Left lung (tissue), 4 donors: ENCODE measurements at regions not wholly inside any gene's neighbourhood (a gene's known extent, or its start where the extent isn't known, plus 50 kb on each side); places are given as distances from the start of the nearest gene placed in this dataset.
"Not testable (repeated sequence)": the region's sequence is repeated elsewhere in the genome, so short reads cannot be mapped to it uniquely, and the experiment has no call there.

ENCODE experiments used
- ATAC-seq: fragments of 200-7000 bp; cut with Tn5 transposase; one replicate; pipeline ENCODE4 v1.9.1; 2020; ENCODE audit warnings: moderate library complexity
- DNase-seq, 4 donors: peaks; one replicate each; pipeline ENCODE4 v3.0.0-alpha.2; 2013 to 2020
- H3K27ac ChIP-seq, 2 donors: fragments of 200-600 bp; sonication (generic) in 1 of 2; one replicate each; pipeline versions ENCODE4 v1.5.0 to v1.8.0; 2020 to 2021
- H3K27me3 ChIP-seq, 2 donors: fragments of 200-600 bp; sonication (generic) in 1 of 2; one replicate each; pipeline versions ENCODE4 v1.5.0 to v1.8.0; 2020 to 2021
- H3K36me3 ChIP-seq, 2 donors: fragments of 200-600 bp; sonication (generic) in 1 of 2; one replicate each; pipeline versions ENCODE4 v1.5.0 to v1.8.0; 2020 to 2021
- H3K4me1 ChIP-seq, 2 donors: fragments of 200-600 bp; one replicate each; pipeline ENCODE4 v1.8.0; 2021
- H3K4me3 ChIP-seq, 2 donors: fragments of 200-600 bp; sonication (generic) in 1 of 2; one replicate each; pipeline versions ENCODE4 v1.5.0 to v1.8.0; 2020 to 2021; ENCODE audit warnings: mild to moderate bottlenecking in 1 of 2
- H3K9me3 ChIP-seq, 2 donors: fragments of 200-600 bp; sonication (generic) in 1 of 2; one replicate each; pipeline versions ENCODE4 v1.5.0 to v1.8.0; 2020 to 2021
- CTCF ChIP-seq, 2 donors: fragments of 200-600 bp; sonication (generic) in 1 of 2; IDR thresholded peaks; one replicate each; pipeline versions ENCODE4 v1.5.0 to v1.8.0; 2021; ENCODE audit warnings: antibody characterized with exemption in 2 of 2
- intact Hi-C, 2 donors: fragments of 100-400 bp; cut with DNase I; formaldehyde crosslinking; loops; one replicate each; pipeline versions ENCODE4 v1.11.2 to v1.14.2; 2022
- donor health status: DM: no; HTN: yes; CAD: no.
- donor health status: DM: no; HTN: no; CAD: no.

DNA sequence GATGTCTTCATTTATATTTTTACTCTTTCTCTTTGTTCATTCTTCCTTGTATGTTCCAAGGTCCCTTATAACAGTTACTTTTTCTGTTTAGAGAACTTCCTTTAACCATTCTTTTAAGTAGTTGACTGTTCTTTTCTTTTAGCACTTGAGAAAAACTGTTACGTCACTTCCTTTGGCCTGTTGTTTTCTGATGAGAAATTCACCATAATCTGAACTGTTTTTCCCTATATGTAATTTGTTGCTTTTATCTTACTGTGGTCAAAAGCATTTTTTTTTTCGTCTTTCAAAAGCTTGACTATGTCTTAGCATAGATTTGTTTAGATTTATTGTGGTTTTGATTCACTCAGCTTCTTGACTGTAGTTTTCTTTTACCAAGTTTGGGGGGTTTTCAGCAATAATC lies 1660.3 kb upstream of the PCDH10 start:
- Histone ChIP-seq H3K4me1 (no peaks in the 10 kb centered on the region), H3K27ac (no peak overlapping the region), H3K9me3 (no peaks in the 10 kb centered on the region), H3K4me3 (no peak overlapping the region), H3K36me3 (no peaks in the 10 kb centered on the region), H3K27me3 (no peaks in the 10 kb centered on the region)
- intact Hi-C loops = no loop called here
- ATAC-seq = no peak
- no peak for TF ChIP-seq CTCF (IDR thresholded peaks at IDR 0.05)
- DNase-seq = no peak

- H3K36me3 ChIP-seq, H3K27me3 ChIP-seq, H3K4me1 ChIP-seq, DNase-seq, H3K27ac ChIP-seq, intact Hi-C loops, H3K9me3 ChIP-seq, H3K4me3 ChIP-seq, ATAC-seq: not testable (repeated sequence)
Observed at GRCh38 chr4:131496211-131496610, 1652.9 kb upstream of the PCDH10 start.

DNA sequence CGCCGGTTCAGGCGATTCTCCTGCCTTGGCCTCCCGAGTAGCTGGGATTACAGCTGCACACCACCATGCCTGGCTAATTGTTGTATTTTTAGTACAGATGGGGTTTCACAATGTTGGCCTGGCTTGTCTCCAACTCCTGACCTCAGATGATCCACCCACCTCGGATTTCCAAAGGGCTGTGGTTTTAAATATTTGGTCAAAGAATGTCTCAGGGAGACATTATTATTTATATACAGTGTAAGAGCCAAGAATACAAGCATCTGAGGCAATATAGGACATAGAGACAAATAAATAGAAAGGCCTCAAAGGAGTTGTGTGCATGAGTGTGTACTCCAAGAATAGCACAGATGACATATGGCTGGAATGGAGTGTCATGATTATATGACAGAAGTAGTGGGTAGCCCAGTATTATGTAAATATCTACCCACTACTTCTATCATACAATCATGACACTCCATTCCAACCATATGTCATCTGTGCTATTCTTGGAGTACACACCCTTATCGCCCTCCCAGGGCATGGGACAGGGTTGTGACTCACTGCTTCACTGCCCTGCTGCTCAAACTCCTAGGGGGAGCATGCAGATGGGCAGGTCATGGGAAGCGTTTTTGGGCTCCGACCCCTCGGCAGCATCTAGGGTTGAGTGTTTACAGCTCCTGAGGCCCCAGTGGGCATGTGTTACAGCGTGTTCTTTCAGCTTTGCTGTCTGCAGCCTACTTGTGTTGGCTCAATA lies 1649.8 kb upstream of the PCDH10 start:
- intact Hi-C loops = no loop called here
- TF ChIP-seq CTCF (IDR thresholded peaks at IDR 0.05) = no peak
- peak in 1 of 4 donors; percentile 31 for DNase-seq
- H3K4me3 ChIP-seq = no peak overlapping the region
- H3K9me3 ChIP-seq = peaks cover 0 to 3% of the 10 kb centered on the region in 2 donors
- H3K36me3 ChIP-seq = no peaks in the 10 kb centered on the region
- no peak overlapping the region for H3K27ac ChIP-seq
- ATAC-seq = no peak
- H3K4me1 ChIP-seq = no peaks in the 10 kb centered on the region
- H3K27me3 ChIP-seq = no peaks in the 10 kb centered on the region

DNA sequence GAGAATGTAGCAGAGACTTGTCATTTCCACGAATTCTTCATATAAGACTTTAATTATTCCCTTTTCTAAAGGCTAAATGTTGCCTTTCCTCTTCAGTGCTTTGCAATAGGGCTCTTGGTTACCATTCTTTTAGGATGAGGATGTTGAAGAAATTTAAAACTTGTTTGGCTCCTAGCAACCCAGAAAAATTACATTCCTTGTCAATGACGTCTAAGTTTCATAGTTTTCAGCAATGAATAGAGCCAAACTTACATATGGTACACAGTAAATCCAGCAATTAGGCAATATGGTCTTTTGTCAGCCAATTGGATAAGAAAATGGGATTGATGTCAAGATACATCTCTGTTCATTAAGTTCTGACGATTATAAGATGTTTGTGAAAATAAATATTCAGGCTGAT lies 1639.6 kb upstream of the PCDH10 start:
- no peak overlapping the region for H3K4me3 ChIP-seq
- H3K36me3 ChIP-seq = no peaks in the 10 kb centered on the region
- no peaks in the 10 kb centered on the region for H3K9me3 ChIP-seq
- intact Hi-C loops = no loop called here
- ATAC-seq (no peak), DNase-seq (no peak)
- no peaks in the 10 kb centered on the region for H3K27me3 ChIP-seq
- no peaks in the 10 kb centered on the region for H3K4me1 ChIP-seq
- no peak overlapping the region for H3K27ac ChIP-seq
- TF ChIP-seq CTCF (IDR thresholded peaks at IDR 0.05) = no peak

DNA sequence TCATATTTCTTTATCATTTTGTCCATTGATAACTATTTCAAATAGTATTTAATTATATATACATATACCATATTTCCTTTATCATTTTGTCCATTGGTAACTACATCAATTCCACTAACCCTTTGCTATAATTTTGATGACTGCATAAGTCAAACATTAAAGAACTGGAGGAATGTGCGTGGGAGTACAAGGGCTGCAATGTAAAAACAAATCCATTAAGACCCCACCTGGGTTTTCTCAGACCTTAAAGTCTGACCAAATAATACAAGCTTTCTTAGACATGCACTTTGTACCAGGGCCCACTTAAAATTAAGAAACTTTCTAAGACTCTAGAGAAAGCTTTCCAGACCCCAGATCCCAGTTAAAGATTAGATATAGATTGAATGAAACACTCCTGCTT lies 1622.4 kb upstream of the PCDH10 start:
- no peak for ATAC-seq
- H3K27ac ChIP-seq = no peak overlapping the region
- H3K9me3 ChIP-seq = no peaks in the 10 kb centered on the region
- no peak for TF ChIP-seq CTCF (IDR thresholded peaks at IDR 0.05)
- H3K4me3 ChIP-seq = no peak overlapping the region
- intact Hi-C loops = no loop called here
- H3K36me3 ChIP-seq = no peaks in the 10 kb centered on the region
- H3K4me1 ChIP-seq = no peaks in the 10 kb centered on the region
- no peaks in the 10 kb centered on the region for H3K27me3 ChIP-seq
- DNase-seq = no peak

GRCh38 chr4:131531087-131531486 lies 1618.0 kb upstream of the PCDH10 start:
- no peak for ATAC-seq

More at GRCh38 chr4:131531087-131531486, 1618.0 kb upstream of the PCDH10 start:
- Histone ChIP-seq H3K4me1 (no peaks in the 10 kb centered on the region), H3K36me3 (no peaks in the 10 kb centered on the region), H3K4me3 (no peak overlapping the region), H3K27ac (no peak overlapping the region), H3K9me3 (no peaks in the 10 kb centered on the region), H3K27me3 (no peaks in the 10 kb centered on the region)
- no peak for TF ChIP-seq CTCF (IDR thresholded peaks at IDR 0.05)
- DNase-seq = no peak
- intact Hi-C loops = no loop called here
